ENCODE measurements at regions not wholly inside any gene's neighbourhood (a gene's known extent, or its start where the extent isn't known, plus 50 kb on each side); places are given as distances from the start of the nearest gene placed in this dataset.

- no peak for DNase-seq (ENCODE audit: low read depth)
- in situ Hi-C loops (cut with HindIII; ENCODE audit: low sequenced_read_pairs) = no loop called here
- H3K4me3 ChIP-seq (ENCODE audit: low read depth, low read length) = no peak overlapping the region
- no peak for TF ChIP-seq CTCF (IDR thresholded peaks at IDR 0.05; ENCODE audit: low read depth, low read length, missing control alignments)
Observed at GRCh38 chr2:107108556-107108955, 222.6 kb upstream of the ST6GAL2 start.

GRCh38 chr2:107111623-107112022 is 225.7 kb upstream of the ST6GAL2 start:
- no peak for DNase-seq (ENCODE audit: low read depth)
- in situ Hi-C loops (cut with HindIII; ENCODE audit: low sequenced_read_pairs) = no loop called here
- TF ChIP-seq CTCF (IDR thresholded peaks at IDR 0.05; ENCODE audit: low read depth, low read length, missing control alignments) = no peak
- H3K4me3 ChIP-seq (ENCODE audit: low read depth, low read length) = no peak overlapping the region

GRCh38 chr2:107112561-107112960 is 226.6 kb upstream of the ST6GAL2 start:
- no peak for TF ChIP-seq CTCF (IDR thresholded peaks at IDR 0.05; ENCODE audit: low read depth, low read length, missing control alignments)
- in situ Hi-C loops (cut with HindIII; ENCODE audit: low sequenced_read_pairs) = no loop called here
- no peak for DNase-seq (ENCODE audit: low read depth)
- H3K4me3 ChIP-seq (ENCODE audit: low read depth, low read length) = no peak overlapping the region

- no peak for TF ChIP-seq CTCF (IDR thresholded peaks at IDR 0.05; ENCODE audit: low read depth, low read length, missing control alignments)
- no peak for DNase-seq (ENCODE audit: low read depth)
- in situ Hi-C loops (cut with HindIII; ENCODE audit: low sequenced_read_pairs) = no loop called here
- H3K4me3 ChIP-seq (ENCODE audit: low read depth, low read length) = no peak overlapping the region
Observed at GRCh38 chr2:107128381-107128780, 242.4 kb upstream of the ST6GAL2 start.

GRCh38 chr2:107132070-107132469 is 246.1 kb upstream of the ST6GAL2 start:
- TF ChIP-seq CTCF (IDR thresholded peaks at IDR 0.05; ENCODE audit: low read depth, low read length, missing control alignments) = no peak
- H3K4me3 ChIP-seq (ENCODE audit: low read depth, low read length) = no peak overlapping the region
- DNase-seq (ENCODE audit: low read depth) = no peak
- in situ Hi-C loops (cut with HindIII; ENCODE audit: low sequenced_read_pairs) = no loop called here

GRCh38 chr2:107132746-107133145 is 246.8 kb upstream of the ST6GAL2 start:
- H3K4me3 ChIP-seq (ENCODE audit: low read depth, low read length) = no peak overlapping the region
- no peak for TF ChIP-seq CTCF (IDR thresholded peaks at IDR 0.05; ENCODE audit: low read depth, low read length, missing control alignments)
- in situ Hi-C loops (cut with HindIII; ENCODE audit: low sequenced_read_pairs) = no loop called here
- DNase-seq (ENCODE audit: low read depth) = no peak

GRCh38 chr2:107133412-107133811 is 247.4 kb upstream of the ST6GAL2 start:
- in situ Hi-C loops (cut with HindIII; ENCODE audit: low sequenced_read_pairs) = no loop called here
- no peak overlapping the region for H3K4me3 ChIP-seq (ENCODE audit: low read depth, low read length)
- no peak for DNase-seq (ENCODE audit: low read depth)
- no peak for TF ChIP-seq CTCF (IDR thresholded peaks at IDR 0.05; ENCODE audit: low read depth, low read length, missing control alignments)

All from astrocyte of the cerebellum (primary cell).